ENCODE measurements at regions not wholly inside any gene's neighbourhood (a gene's known extent, or its start where the extent isn't known, plus 50 kb on each side); places are given as distances from the start of the nearest gene placed in this dataset.
"Not testable (repeated sequence)": the region's sequence is repeated elsewhere in the genome, so short reads cannot be mapped to it uniquely, and the experiment has no call there.

- H3K9ac ChIP-seq (ENCODE audit: low read depth, low read length); H3K27me3 ChIP-seq (ENCODE audit: control insufficient read depth, insufficient read depth, low read length); H3K4me3 ChIP-seq (ENCODE audit: low read depth, low read length); H3K36me3 ChIP-seq (ENCODE audit: control insufficient read depth, insufficient read depth, low read length); H3K4me1 ChIP-seq (ENCODE audit: control insufficient read depth, insufficient read depth, low read length); H3K27ac ChIP-seq (ENCODE audit: low read depth, low read length); H3K9me3 ChIP-seq (ENCODE audit: control insufficient read depth, insufficient read depth, low read length): not testable (repeated sequence)
Observed at GRCh38 chr4:67412153-67412712, 133.1 kb downstream of the CENPC start.

DNA sequence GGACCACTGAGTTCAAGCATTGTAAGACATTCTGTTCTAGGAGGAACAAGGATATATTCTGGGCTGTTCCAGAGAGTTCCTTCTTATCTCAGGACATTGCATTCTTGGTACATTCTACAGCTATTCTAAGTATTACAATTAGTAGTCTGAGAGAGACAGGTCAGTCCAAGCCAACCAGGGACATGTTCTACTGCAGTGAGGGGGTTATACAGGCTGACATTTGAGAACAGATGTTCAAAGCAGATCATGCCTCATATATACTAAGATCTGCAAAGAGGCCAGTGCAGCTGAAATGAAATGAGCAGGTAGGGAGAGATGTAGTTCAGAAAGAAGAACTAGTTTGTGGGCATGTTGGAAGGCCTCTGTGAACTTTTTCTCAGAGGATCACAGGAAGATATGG, 142.0 kb downstream of the CENPC start:
- Histone ChIP-seq H3K27me3 (ENCODE audit: control insufficient read depth, insufficient read depth, low read length) (no peaks in the 10 kb centered on the region), H3K9me3 (ENCODE audit: control insufficient read depth, insufficient read depth, low read length) (no peaks in the 10 kb centered on the region), H3K36me3 (ENCODE audit: control insufficient read depth, insufficient read depth, low read length) (no peaks in the 10 kb centered on the region), H3K27ac (ENCODE audit: low read depth, low read length) (no peak overlapping the region), H3K9ac (ENCODE audit: low read depth, low read length) (no peak overlapping the region), H3K4me1 (ENCODE audit: control insufficient read depth, insufficient read depth, low read length) (no peaks in the 10 kb centered on the region), H3K4me3 (ENCODE audit: low read depth, low read length) (no peak overlapping the region)

- Histone ChIP-seq H3K9me3 (ENCODE audit: control insufficient read depth, insufficient read depth, low read length) (no peaks in the 10 kb centered on the region), H3K27ac (ENCODE audit: low read depth, low read length) (no peak overlapping the region), H3K9ac (ENCODE audit: low read depth, low read length) (no peak overlapping the region), H3K36me3 (ENCODE audit: control insufficient read depth, insufficient read depth, low read length) (no peaks in the 10 kb centered on the region), H3K4me1 (ENCODE audit: control insufficient read depth, insufficient read depth, low read length) (no peaks in the 10 kb centered on the region), H3K4me3 (ENCODE audit: low read depth, low read length) (no peak overlapping the region), H3K27me3 (ENCODE audit: control insufficient read depth, insufficient read depth, low read length) (no peaks in the 10 kb centered on the region)
Observed at GRCh38 chr4:67401902-67402301, 143.4 kb downstream of the CENPC start.

GRCh38 chr4:67397931-67398330, 147.4 kb downstream of the CENPC start:
- no peaks in the 10 kb centered on the region for H3K27me3 ChIP-seq (ENCODE audit: control insufficient read depth, insufficient read depth, low read length)
- H3K9ac ChIP-seq (ENCODE audit: low read depth, low read length), result no peak overlapping the region
- H3K4me3 ChIP-seq (ENCODE audit: low read depth, low read length), result no peak overlapping the region
- H3K4me1 ChIP-seq (ENCODE audit: control insufficient read depth, insufficient read depth, low read length), result no peaks in the 10 kb centered on the region
- H3K27ac ChIP-seq (ENCODE audit: low read depth, low read length), result no peak overlapping the region
- H3K9me3 ChIP-seq (ENCODE audit: control insufficient read depth, insufficient read depth, low read length), result no peaks in the 10 kb centered on the region
- no peaks in the 10 kb centered on the region for H3K36me3 ChIP-seq (ENCODE audit: control insufficient read depth, insufficient read depth, low read length)

GRCh38 chr4:67397031-67397430, 148.3 kb downstream of the CENPC start:
- no peaks in the 10 kb centered on the region for H3K4me1 ChIP-seq (ENCODE audit: control insufficient read depth, insufficient read depth, low read length)
- H3K4me3 ChIP-seq (ENCODE audit: low read depth, low read length), result no peak overlapping the region
- no peak overlapping the region for H3K9ac ChIP-seq (ENCODE audit: low read depth, low read length)
- H3K9me3 ChIP-seq (ENCODE audit: control insufficient read depth, insufficient read depth, low read length), result no peaks in the 10 kb centered on the region
- no peaks in the 10 kb centered on the region for H3K36me3 ChIP-seq (ENCODE audit: control insufficient read depth, insufficient read depth, low read length)
- no peak overlapping the region for H3K27ac ChIP-seq (ENCODE audit: low read depth, low read length)
- H3K27me3 ChIP-seq (ENCODE audit: control insufficient read depth, insufficient read depth, low read length), result no peaks in the 10 kb centered on the region

GRCh38 chr4:67396008-67396407, 149.3 kb downstream of the CENPC start:
- H3K4me1 ChIP-seq (ENCODE audit: control insufficient read depth, insufficient read depth, low read length), result no peaks in the 10 kb centered on the region
- H3K9me3 ChIP-seq (ENCODE audit: control insufficient read depth, insufficient read depth, low read length), result no peaks in the 10 kb centered on the region
- no peaks in the 10 kb centered on the region for H3K27me3 ChIP-seq (ENCODE audit: control insufficient read depth, insufficient read depth, low read length)
- H3K9ac ChIP-seq (ENCODE audit: low read depth, low read length), result no peak overlapping the region
- H3K27ac ChIP-seq (ENCODE audit: low read depth, low read length), result no peak overlapping the region
- H3K4me3 ChIP-seq (ENCODE audit: low read depth, low read length), result no peak overlapping the region
- no peaks in the 10 kb centered on the region for H3K36me3 ChIP-seq (ENCODE audit: control insufficient read depth, insufficient read depth, low read length)

GRCh38 chr4:67394879-67395278, 150.4 kb downstream of the CENPC start:
- H3K27me3 ChIP-seq (ENCODE audit: control insufficient read depth, insufficient read depth, low read length), result no peaks in the 10 kb centered on the region

GRCh38 chr4:67393699-67394281, 151.5 kb downstream of the CENPC start:
- Histone ChIP-seq H3K4me3 (ENCODE audit: low read depth, low read length) (no peak overlapping the region), H3K4me1 (ENCODE audit: control insufficient read depth, insufficient read depth, low read length) (peaks cover 10% of the 10 kb centered on the region; the same call in 1 of the 2 replicates), H3K9me3 (ENCODE audit: control insufficient read depth, insufficient read depth, low read length) (no peaks in the 10 kb centered on the region), H3K36me3 (ENCODE audit: control insufficient read depth, insufficient read depth, low read length) (no peaks in the 10 kb centered on the region), H3K9ac (ENCODE audit: low read depth, low read length) (no peak overlapping the region), H3K27ac (ENCODE audit: low read depth, low read length) (no peak overlapping the region), H3K27me3 (ENCODE audit: control insufficient read depth, insufficient read depth, low read length) (no peaks in the 10 kb centered on the region)

More at GRCh38 chr4:67394879-67395278, 150.4 kb downstream of the CENPC start:
- H3K9ac ChIP-seq (ENCODE audit: low read depth, low read length), result no peak overlapping the region
- no peak overlapping the region for H3K27ac ChIP-seq (ENCODE audit: low read depth, low read length)
- no peaks in the 10 kb centered on the region for H3K36me3 ChIP-seq (ENCODE audit: control insufficient read depth, insufficient read depth, low read length)
- H3K4me1 ChIP-seq (ENCODE audit: control insufficient read depth, insufficient read depth, low read length), result 0 out of 2 replicates have a peak, but pooled peaks cover 2% of the 10 kb centered on the region
- no peak overlapping the region for H3K4me3 ChIP-seq (ENCODE audit: low read depth, low read length)
- no peaks in the 10 kb centered on the region for H3K9me3 ChIP-seq (ENCODE audit: control insufficient read depth, insufficient read depth, low read length)

DNA sequence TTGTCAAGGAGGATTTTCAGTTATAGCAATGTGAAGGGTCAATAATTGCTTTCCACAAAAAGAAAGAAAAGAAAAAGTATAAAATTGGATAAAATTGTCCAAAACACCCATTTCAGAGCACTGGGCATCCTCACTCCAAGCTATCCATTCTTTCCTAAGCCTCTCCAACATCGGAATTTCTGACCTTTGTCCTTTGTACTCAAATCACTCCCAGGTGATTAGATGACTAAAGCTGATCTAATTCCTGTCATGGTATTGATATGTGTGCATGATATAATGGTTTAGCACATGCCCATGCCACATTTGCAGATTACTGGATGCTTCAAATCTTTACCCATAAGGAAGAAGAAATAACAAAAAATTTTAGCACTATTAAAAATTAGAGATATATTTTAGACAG, 152.3 kb downstream of the CENPC start:
- Histone ChIP-seq H3K27ac (ENCODE audit: low read depth, low read length) (no peak overlapping the region), H3K4me1 (ENCODE audit: control insufficient read depth, insufficient read depth, low read length) (peaks cover 10% of the 10 kb centered on the region; the same call in 1 of the 2 replicates), H3K9me3 (ENCODE audit: control insufficient read depth, insufficient read depth, low read length) (no peaks in the 10 kb centered on the region), H3K27me3 (ENCODE audit: control insufficient read depth, insufficient read depth, low read length) (no peaks in the 10 kb centered on the region), H3K9ac (ENCODE audit: low read depth, low read length) (no peak overlapping the region), H3K36me3 (ENCODE audit: control insufficient read depth, insufficient read depth, low read length) (no peaks in the 10 kb centered on the region), H3K4me3 (ENCODE audit: low read depth, low read length) (no peak overlapping the region)

DNA sequence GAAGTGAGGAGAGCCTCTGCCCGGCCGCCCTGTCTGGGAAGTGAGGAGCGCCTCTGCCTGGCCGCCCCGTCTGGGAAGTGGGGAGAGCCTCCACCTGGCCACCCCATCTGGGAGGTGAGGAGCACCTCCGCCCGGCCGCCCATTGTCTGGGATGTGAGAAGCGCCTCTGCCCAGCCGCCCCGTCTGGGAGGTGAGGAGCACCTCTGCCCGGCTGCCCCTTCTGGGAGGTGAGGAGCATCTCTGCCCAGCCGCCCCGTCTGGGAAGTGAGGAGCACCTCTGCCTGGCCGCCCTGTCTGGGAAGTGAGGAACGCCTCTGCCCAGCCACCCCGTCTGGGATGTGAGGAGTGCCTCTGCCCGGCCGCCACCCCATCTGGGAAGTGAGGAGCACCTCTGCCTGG, 163.9 kb downstream of the CENPC start:
- H3K27ac ChIP-seq (ENCODE audit: low read depth, low read length); H3K4me3 ChIP-seq (ENCODE audit: low read depth, low read length); H3K36me3 ChIP-seq (ENCODE audit: control insufficient read depth, insufficient read depth, low read length); H3K9me3 ChIP-seq (ENCODE audit: control insufficient read depth, insufficient read depth, low read length); H3K9ac ChIP-seq (ENCODE audit: low read depth, low read length); H3K27me3 ChIP-seq (ENCODE audit: control insufficient read depth, insufficient read depth, low read length); H3K4me1 ChIP-seq (ENCODE audit: control insufficient read depth, insufficient read depth, low read length): not testable (repeated sequence)

DNA sequence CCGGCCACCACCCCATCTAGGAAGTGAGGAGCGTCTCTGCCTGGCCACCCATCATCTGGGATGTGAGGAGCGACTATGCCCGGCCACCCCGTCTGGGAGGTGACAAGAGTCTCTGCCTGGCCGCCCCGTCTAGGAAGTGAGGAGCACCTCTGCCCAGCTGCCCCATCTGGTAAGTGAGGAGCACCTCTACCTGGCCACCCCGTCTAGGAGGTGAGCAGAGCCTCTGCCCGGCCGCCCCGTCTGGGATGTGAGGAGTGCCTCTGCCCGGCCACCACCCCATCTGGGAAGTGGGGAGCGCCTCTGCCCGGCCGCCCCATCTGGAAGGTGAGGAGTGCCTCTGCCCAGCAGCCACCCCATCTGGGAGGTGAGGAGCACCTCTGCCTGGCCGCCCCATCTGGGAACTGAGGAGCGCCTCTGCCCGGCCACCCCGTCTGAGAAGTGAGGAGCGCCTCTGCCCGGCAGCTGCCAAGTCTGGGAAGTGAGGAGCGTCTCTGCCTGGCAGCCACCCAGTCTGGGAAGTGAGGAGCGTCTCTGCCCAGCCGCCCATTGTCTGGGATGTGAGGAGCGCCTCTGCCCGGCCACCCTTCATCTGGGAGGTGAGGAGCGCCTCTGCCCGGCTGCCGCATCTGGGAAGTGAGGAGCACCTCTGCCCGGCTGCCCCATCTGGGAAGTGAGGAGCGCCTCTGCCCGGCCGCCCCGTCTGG, 164.4 kb downstream of the CENPC start:
- H3K27me3 ChIP-seq (ENCODE audit: control insufficient read depth, insufficient read depth, low read length); H3K4me3 ChIP-seq (ENCODE audit: low read depth, low read length); H3K9me3 ChIP-seq (ENCODE audit: control insufficient read depth, insufficient read depth, low read length); H3K36me3 ChIP-seq (ENCODE audit: control insufficient read depth, insufficient read depth, low read length); H3K27ac ChIP-seq (ENCODE audit: low read depth, low read length); H3K4me1 ChIP-seq (ENCODE audit: control insufficient read depth, insufficient read depth, low read length); H3K9ac ChIP-seq (ENCODE audit: low read depth, low read length): not testable (repeated sequence)

Measured in HUES48 (cell line).